Suprapubic skin (tissue), 4 donors: ENCODE measurements at regions not wholly inside any gene's neighbourhood (a gene's known extent, or its start where the extent isn't known, plus 50 kb on each side); places are given as distances from the start of the nearest gene placed in this dataset.

ENCODE experiments used
- DNase-seq, 2 donors: peaks; one replicate each; pipeline ENCODE4 v3.0.0-alpha.2; 2019; ENCODE audit warnings: low spot score in 2 of 2
- H3K27ac ChIP-seq: fragments of 200-600 bp; sonication (generic); one replicate; pipeline ENCODE4 v1.5.1; 2019
- H3K27me3 ChIP-seq: fragments of 200-600 bp; sonication (generic); one replicate; pipeline ENCODE4 v1.5.1; 2019
- H3K36me3 ChIP-seq: fragments of 200-600 bp; sonication (generic); one replicate; pipeline ENCODE4 v1.5.1; 2019
- H3K4me1 ChIP-seq: fragments of 200-600 bp; sonication (generic); one replicate; pipeline ENCODE4 v1.5.1; 2019
- H3K4me3 ChIP-seq: fragments of 200-600 bp; sonication (generic); one replicate; pipeline ENCODE4 v1.5.1; 2019; ENCODE audit warnings: mild to moderate bottlenecking
- H3K9me3 ChIP-seq: fragments of 200-600 bp; sonication (generic); one replicate; pipeline ENCODE4 v1.5.1; 2019
- CTCF ChIP-seq, 2 donors: fragments of 200-600 bp in 1 of 2; fragments of 450-650 bp in 1 of 2; sonication (generic) in 1 of 2; IDR thresholded peaks; one replicate each; pipeline ENCODE4 v1.5.1; 2016 to 2019; ENCODE audit warnings: antibody characterized with exemption in 2 of 2, mild to moderate bottlenecking in 1 of 2, moderate library complexity in 1 of 2
- EP300 ChIP-seq: sonication (generic); formaldehyde crosslinking; IDR thresholded peaks from one replicate; pipeline ENCODE4 v1.6.1; 2017; ENCODE audit warnings: antibody characterized with exemption
- POLR2A ChIP-seq, 2 donors: fragments of 450-650 bp; IDR thresholded peaks; one replicate each; pipeline ENCODE4 v1.6.1; 2017; ENCODE audit warnings: antibody characterized with exemption in 2 of 2, mild to moderate bottlenecking in 2 of 2, moderate library complexity in 2 of 2
- POLR2AphosphoS5 ChIP-seq, 3 donors: sonication (generic); formaldehyde crosslinking; IDR thresholded peaks; one replicate each; pipeline ENCODE4 v1.6.1; 2017; ENCODE audit warnings: antibody characterized with exemption in 3 of 3
- WGBS: methylation state at CpG from one replicate; pipeline ENCODE4 v1.1.5; 2018; 5-methylcytosine and 5-hydroxymethylcytosine counted together

- H3K4me1 ChIP-seq: no peaks in the 10 kb centered on the region
Observed at GRCh38 chr2:103167599-103167998, 405.8 kb downstream of the TMEM182 start.

DNA sequence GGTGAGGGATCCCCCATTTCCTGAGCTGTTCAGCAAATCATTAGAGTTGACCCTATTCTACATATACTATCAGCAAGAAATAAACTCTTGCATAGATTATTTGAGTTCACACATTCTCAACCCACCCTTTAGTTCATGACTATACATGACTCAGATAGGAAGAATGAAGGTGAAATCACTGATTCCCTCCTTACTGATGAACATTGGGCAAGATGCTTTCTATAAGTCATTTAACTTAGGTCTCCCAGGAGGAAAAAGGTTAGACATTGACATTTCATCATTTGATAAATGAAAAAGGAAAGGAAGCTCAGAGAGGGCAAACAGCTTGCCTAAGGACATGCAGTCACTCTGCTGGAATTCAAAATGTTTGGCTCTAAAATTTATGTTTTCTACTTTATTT is 408.0 kb downstream of the TMEM182 start:
- TF ChIP-seq POLR2A (IDR thresholded peaks at IDR 0.05) (no peak), POLR2AphosphoS5 (IDR thresholded peaks at IDR 0.05) (no peak), CTCF (IDR thresholded peaks at IDR 0.05) (no peak), EP300 (no peak)
- Histone ChIP-seq H3K36me3 (no peaks in the 10 kb centered on the region), H3K27ac (no peak overlapping the region), H3K27me3 (no peaks in the 10 kb centered on the region), H3K4me1 (no peaks in the 10 kb centered on the region), H3K4me3 (no peak overlapping the region), H3K9me3 (no peaks in the 10 kb centered on the region)
- DNase-seq: no peak

More at GRCh38 chr2:103167599-103167998, 405.8 kb downstream of the TMEM182 start:
- Histone ChIP-seq H3K27ac (no peak overlapping the region), H3K4me3 (no peak overlapping the region), H3K36me3 (no peaks in the 10 kb centered on the region), H3K27me3 (no peaks in the 10 kb centered on the region), H3K9me3 (no peaks in the 10 kb centered on the region)
- WGBS: 84% methylated on average over 9 of the region's 9 CpGs
- no peak for TF ChIP-seq POLR2AphosphoS5 (IDR thresholded peaks at IDR 0.05)
- no peak for DNase-seq

- Histone ChIP-seq H3K4me1 (no peaks in the 10 kb centered on the region), H3K27me3 (no peaks in the 10 kb centered on the region), H3K4me3 (no peak overlapping the region), H3K27ac (no peak overlapping the region), H3K9me3 (no peaks in the 10 kb centered on the region), H3K36me3 (no peaks in the 10 kb centered on the region)
- TF ChIP-seq EP300 (no peak), POLR2AphosphoS5 (IDR thresholded peaks at IDR 0.05) (no peak), POLR2A (IDR thresholded peaks at IDR 0.05) (no peak), CTCF (IDR thresholded peaks at IDR 0.05) (no peak)
- DNase-seq: no peak
- 96% methylated on average over 2 of the region's 2 CpGs for WGBS
Observed at GRCh38 chr2:103172821-103173220, 411.0 kb downstream of the TMEM182 start.

GRCh38 chr2:103174711-103175110 is 412.9 kb downstream of the TMEM182 start:
- no peak overlapping the region for H3K27ac ChIP-seq
- H3K36me3 ChIP-seq: no peaks in the 10 kb centered on the region
- no peak for DNase-seq
- TF ChIP-seq POLR2AphosphoS5 (IDR thresholded peaks at IDR 0.05) (no peak), EP300 (no peak), POLR2A (IDR thresholded peaks at IDR 0.05) (no peak), CTCF (IDR thresholded peaks at IDR 0.05) (no peak)
- no peak overlapping the region for H3K4me3 ChIP-seq
- no peaks in the 10 kb centered on the region for H3K27me3 ChIP-seq
- WGBS: 81% methylated on average over 2 of the region's 2 CpGs
- H3K4me1 ChIP-seq: no peaks in the 10 kb centered on the region
- no peaks in the 10 kb centered on the region for H3K9me3 ChIP-seq

- Histone ChIP-seq H3K27ac (no peak overlapping the region), H3K4me1 (no peaks in the 10 kb centered on the region), H3K36me3 (no peaks in the 10 kb centered on the region), H3K9me3 (no peaks in the 10 kb centered on the region), H3K27me3 (no peaks in the 10 kb centered on the region), H3K4me3 (no peak overlapping the region)
- no peak for DNase-seq
- WGBS: 88% methylated on average over 15 of the region's 15 CpGs
- TF ChIP-seq CTCF (IDR thresholded peaks at IDR 0.05) (no peak), EP300 (no peak), POLR2A (IDR thresholded peaks at IDR 0.05) (no peak), POLR2AphosphoS5 (IDR thresholded peaks at IDR 0.05) (no peak)
Observed at GRCh38 chr2:103176294-103176915, 414.6 kb downstream of the TMEM182 start.

DNA sequence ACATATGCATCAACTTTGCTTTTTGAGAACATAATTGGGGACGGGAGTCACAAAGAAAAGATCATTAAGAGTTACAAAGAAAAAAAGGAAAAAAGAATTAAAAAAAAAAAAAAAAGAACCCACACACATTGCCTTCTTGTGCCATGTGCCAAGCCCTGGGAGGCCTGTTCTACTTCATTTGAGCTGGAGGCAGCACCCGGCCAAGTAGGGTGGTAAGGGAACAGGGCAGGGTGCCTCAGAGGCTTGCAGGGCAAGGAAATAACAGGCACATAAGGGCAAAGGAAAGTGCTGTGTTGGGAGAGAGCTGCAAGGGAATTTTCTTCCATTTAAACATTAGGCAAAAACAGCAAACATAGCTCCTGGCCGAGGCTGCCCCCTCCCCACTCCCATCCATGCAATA is 418.0 kb downstream of the TMEM182 start:
- no peak for DNase-seq

More for the DNA sequence above, 418.0 kb downstream of the TMEM182 start:
- 53% methylated on average over 3 of the region's 3 CpGs for WGBS
- Histone ChIP-seq H3K4me1 (no peaks in the 10 kb centered on the region), H3K27ac (no peak overlapping the region), H3K27me3 (no peaks in the 10 kb centered on the region), H3K36me3 (no peaks in the 10 kb centered on the region), H3K4me3 (no peak overlapping the region), H3K9me3 (no peaks in the 10 kb centered on the region)
- TF ChIP-seq POLR2AphosphoS5 (IDR thresholded peaks at IDR 0.05) (no peak), POLR2A (IDR thresholded peaks at IDR 0.05) (no peak), CTCF (IDR thresholded peaks at IDR 0.05) (no peak), EP300 (no peak)
